ENCODE measurements at regions not wholly inside any gene's neighbourhood (a gene's known extent, or its start where the extent isn't known, plus 50 kb on each side); places are given as distances from the start of the nearest gene placed in this dataset.
A peak's percentile ranks its signal among the peaks of the same experiment; 100 is the strongest.
"Not testable (repeated sequence)": the region's sequence is repeated elsewhere in the genome, so short reads cannot be mapped to it uniquely, and the experiment has no call there.

DNA sequence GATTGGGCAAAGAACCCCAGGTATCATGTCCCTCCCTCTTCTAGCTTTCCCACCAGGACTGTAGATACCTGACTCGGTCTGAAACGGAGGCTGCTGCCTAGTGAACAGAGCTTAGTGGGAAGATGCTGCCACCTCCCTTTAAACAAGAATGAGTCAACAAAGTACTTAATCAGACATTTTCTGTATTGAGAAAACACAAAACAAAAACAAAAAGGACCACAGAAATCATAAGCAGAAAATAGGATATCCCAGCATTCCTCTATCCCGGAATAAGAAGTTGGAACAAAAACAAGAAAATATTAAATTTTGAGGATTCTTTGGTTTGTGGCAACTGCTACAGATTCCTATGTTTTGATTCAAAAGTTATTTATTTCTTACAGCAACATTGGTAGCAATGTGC, 51.7 kb upstream of the COL8A1 start:
- Histone ChIP-seq H3K9me3 (replicated peaks) (no peaks in the 10 kb centered on the region), H3K27me3 (replicated peaks) (no peaks in the 10 kb centered on the region), H3K4me3 (no peak overlapping the region), H3K4me1 (replicated peaks) (no peaks in the 10 kb centered on the region; the same call in 1 of the 2 replicates), H3K36me3 (no peaks in the 10 kb centered on the region), H3K27ac (no peak overlapping the region)
- DNase-seq (ENCODE audit: low read depth in 1 of 2, low spot score in 2 of 2), result no peak

GRCh38 chr3:99579965-99580364, 58.4 kb upstream of the COL8A1 start:
- DNase-seq (ENCODE audit: low read depth in 1 of 2, low spot score in 2 of 2), result no peak
- no peak overlapping the region for H3K27ac ChIP-seq

DNA sequence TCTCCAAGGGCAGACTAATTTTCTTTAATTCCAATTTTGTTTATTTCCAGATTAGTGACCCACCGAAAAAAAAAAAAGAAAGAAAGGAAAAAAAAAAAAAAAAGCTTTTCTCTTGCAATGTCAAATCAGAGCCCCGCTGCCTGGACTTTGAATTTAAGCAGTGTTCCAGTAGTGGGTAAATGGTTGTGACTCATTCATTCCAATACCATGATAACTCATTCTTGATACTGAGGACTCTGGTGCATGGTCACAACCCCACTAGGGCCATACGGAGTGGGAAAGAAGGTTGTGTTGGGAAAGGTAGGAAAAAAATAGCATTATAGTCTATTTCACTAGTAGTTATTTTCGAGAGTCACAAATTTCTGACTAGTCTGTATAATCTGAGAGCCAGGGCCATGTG, 59.1 kb upstream of the COL8A1 start:
- no peaks in the 10 kb centered on the region for H3K9me3 ChIP-seq (replicated peaks)
- peak; percentile 33 to 53 for DNase-seq (ENCODE audit: low read depth in 1 of 2, low spot score in 2 of 2)
- H3K4me3 ChIP-seq, result no peak overlapping the region
- H3K4me1 ChIP-seq (replicated peaks), result peaks cover 11% of the 10 kb centered on the region
- H3K36me3 ChIP-seq, result no peaks in the 10 kb centered on the region
- H3K27ac ChIP-seq, result no peak overlapping the region
- no peaks in the 10 kb centered on the region for H3K27me3 ChIP-seq (replicated peaks)

More at GRCh38 chr3:99579965-99580364, 58.4 kb upstream of the COL8A1 start:
- peaks cover 11% of the 10 kb centered on the region for H3K4me1 ChIP-seq (replicated peaks)
- H3K9me3 ChIP-seq (replicated peaks), result no peaks in the 10 kb centered on the region
- no peaks in the 10 kb centered on the region for H3K27me3 ChIP-seq (replicated peaks)
- H3K36me3 ChIP-seq, result no peaks in the 10 kb centered on the region
- no peak overlapping the region for H3K4me3 ChIP-seq

- Histone ChIP-seq H3K9me3 (replicated peaks) (no peaks in the 10 kb centered on the region), H3K27me3 (replicated peaks) (no peaks in the 10 kb centered on the region), H3K36me3 (no peaks in the 10 kb centered on the region), H3K27ac (0 out of 2 replicates have a peak overlapping the region, but pooled peaks have one; percentile 8), H3K4me1 (replicated peaks) (peaks cover 11% of the 10 kb centered on the region), H3K4me3 (no peak overlapping the region)
- no peak for DNase-seq (ENCODE audit: low read depth in 1 of 2, low spot score in 2 of 2)
Measured at GRCh38 chr3:99578339-99578970, 59.9 kb upstream of the COL8A1 start.

DNA sequence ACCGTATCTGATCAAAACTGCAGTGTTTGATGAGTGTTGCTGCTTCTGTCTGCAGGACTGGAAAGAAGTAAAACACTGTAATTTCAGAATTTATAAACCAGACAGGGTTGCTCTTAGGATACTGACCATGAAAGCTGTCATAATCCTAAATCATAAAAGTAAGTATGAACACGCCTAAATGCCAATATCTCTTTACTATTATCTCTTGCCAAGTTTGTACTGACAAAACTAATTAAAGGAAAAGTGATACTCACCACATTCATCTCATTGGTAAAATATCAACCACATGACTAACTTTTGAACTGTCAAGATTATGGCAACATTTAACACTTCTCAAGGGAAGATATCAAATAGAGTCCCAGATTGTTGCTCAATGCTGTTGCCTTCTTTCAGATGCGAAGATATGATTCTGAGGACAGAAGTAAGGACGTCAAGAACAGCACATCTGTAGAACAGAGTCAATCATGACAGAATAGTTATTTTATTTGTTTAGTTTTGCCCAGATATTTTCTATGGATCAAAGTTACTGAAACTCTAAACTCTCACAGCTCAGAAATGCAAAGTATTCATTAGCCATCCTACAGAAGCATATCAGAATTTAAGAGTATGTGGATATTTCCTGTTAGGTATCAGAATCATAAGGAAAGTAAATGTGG, 61.4 kb upstream of the COL8A1 start:
- Histone ChIP-seq H3K4me3 (no peak overlapping the region), H3K9me3 (replicated peaks) (no peaks in the 10 kb centered on the region), H3K36me3 (no peaks in the 10 kb centered on the region), H3K4me1 (replicated peaks) (peaks cover 11% of the 10 kb centered on the region), H3K27me3 (replicated peaks) (no peaks in the 10 kb centered on the region), H3K27ac (no peak overlapping the region)
- DNase-seq (ENCODE audit: low read depth in 1 of 2, low spot score in 2 of 2), result no peak

DNA sequence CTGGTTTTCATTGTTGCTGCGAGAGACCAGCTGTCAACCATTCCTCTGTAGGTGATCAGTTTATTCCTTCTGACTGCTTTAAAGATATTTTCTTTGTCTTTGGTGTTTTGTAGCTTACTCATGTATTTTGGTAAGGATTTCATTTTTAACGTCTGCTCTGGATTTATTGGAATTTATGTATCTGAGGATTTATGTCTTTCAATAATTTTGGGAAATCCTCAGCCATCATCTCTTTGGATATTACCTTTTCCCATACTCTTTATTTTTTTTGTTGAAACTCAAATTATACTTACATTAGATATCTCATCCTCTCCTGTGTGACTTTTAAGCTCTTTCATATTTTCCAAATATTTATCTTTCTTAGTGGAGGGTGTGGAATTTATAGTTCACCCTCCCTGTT, 62.7 kb upstream of the COL8A1 start:
- DNase-seq (ENCODE audit: low read depth in 1 of 2, low spot score in 2 of 2), result no peak
- Histone ChIP-seq H3K4me1 (replicated peaks) (peaks cover 11% of the 10 kb centered on the region), H3K27ac (no peak overlapping the region), H3K4me3 (no peak overlapping the region), H3K36me3 (no peaks in the 10 kb centered on the region), H3K9me3 (replicated peaks) (no peaks in the 10 kb centered on the region), H3K27me3 (replicated peaks) (no peaks in the 10 kb centered on the region)

- H3K27ac ChIP-seq, result no peak overlapping the region
Measured at GRCh38 chr3:99570061-99570460, 68.3 kb upstream of the COL8A1 start.

DNA sequence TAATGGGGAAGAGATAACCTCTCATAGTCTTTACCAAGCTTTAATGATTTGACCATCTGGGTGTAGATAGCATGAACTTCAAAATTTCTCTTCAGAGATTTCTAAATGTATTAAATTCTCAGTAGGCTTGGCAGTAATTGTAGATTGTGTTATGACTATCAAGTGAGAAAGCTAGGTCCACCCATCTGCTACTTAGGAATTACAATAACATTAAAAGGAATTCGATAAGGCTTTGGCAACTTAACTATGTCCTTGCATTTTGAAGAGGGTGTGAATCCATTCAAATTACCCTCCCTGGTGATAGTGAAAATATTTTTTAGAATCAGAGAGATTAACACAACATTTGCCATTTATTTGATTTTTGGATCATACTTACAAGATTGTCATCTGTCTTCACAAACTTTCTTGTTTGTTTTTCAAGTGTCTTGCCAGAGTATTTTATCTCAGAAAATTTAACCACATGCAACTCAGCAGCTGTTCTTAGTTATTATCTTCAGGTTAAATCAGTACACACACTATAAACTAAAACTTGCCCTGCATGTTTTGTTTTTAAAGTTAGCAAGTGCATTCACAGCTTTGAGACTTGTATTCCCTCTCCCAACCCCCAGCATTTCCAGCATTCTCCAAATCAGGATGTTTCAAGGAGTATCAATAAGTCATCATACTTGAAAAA, 69.6 kb upstream of the COL8A1 start:
- no peak for DNase-seq (ENCODE audit: low read depth in 1 of 2, low spot score in 2 of 2)
- H3K4me1 ChIP-seq (replicated peaks), result peaks cover 2% of the 10 kb centered on the region
- H3K27ac ChIP-seq, result no peak overlapping the region
- H3K36me3 ChIP-seq, result no peaks in the 10 kb centered on the region
- no peak overlapping the region for H3K4me3 ChIP-seq
- no peaks in the 10 kb centered on the region for H3K27me3 ChIP-seq (replicated peaks)
- no peaks in the 10 kb centered on the region for H3K9me3 ChIP-seq (replicated peaks)

More at GRCh38 chr3:99570061-99570460, 68.3 kb upstream of the COL8A1 start:
- Histone ChIP-seq H3K27me3 (replicated peaks) (no peaks in the 10 kb centered on the region), H3K4me3 (no peak overlapping the region), H3K9me3 (replicated peaks) (no peaks in the 10 kb centered on the region), H3K36me3 (no peaks in the 10 kb centered on the region), H3K4me1 (replicated peaks) (no peaks in the 10 kb centered on the region)
- no peak for DNase-seq (ENCODE audit: low read depth in 1 of 2, low spot score in 2 of 2)

DNA sequence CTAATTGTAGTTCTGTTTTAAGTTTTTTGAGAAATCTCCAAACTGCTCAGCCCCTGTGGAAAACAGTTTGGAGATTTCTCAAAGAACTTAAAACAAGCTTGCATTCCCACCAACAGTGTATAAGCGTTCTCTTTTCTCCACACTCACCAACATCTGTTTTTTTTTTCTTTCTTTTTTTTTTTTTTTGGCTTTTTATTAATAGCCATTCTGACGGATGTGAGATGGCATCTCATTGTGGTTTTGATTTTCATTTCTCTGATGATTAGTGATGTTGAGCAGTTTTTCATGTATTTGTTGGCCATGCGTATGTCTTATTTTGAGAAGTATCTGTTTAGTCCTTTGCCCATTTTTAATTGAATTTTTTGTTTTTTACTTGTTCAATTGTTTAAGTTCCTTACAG, 73.1 kb upstream of the COL8A1 start:
- H3K4me1 ChIP-seq (replicated peaks), result peaks cover 12% of the 10 kb centered on the region
- no peak for DNase-seq (ENCODE audit: low read depth in 1 of 2, low spot score in 2 of 2)
- H3K27ac ChIP-seq, result no peak overlapping the region
- H3K4me3 ChIP-seq, result no peak overlapping the region
- no peaks in the 10 kb centered on the region for H3K9me3 ChIP-seq (replicated peaks)
- no peaks in the 10 kb centered on the region for H3K36me3 ChIP-seq
- H3K27me3 ChIP-seq (replicated peaks), result no peaks in the 10 kb centered on the region

- DNase-seq (ENCODE audit: low read depth in 1 of 2, low spot score in 2 of 2), result peak in 1 of 2 experiments; percentile 3
- Histone ChIP-seq H3K27ac (peak overlapping the region; percentile 55), H3K27me3 (replicated peaks) (no peaks in the 10 kb centered on the region), H3K36me3 (no peaks in the 10 kb centered on the region), H3K4me3 (no peak overlapping the region), H3K4me1 (replicated peaks) (peaks cover 12% of the 10 kb centered on the region), H3K9me3 (replicated peaks) (no peaks in the 10 kb centered on the region)
Measured at GRCh38 chr3:99562990-99563607, 75.3 kb upstream of the COL8A1 start.

- no peak overlapping the region for H3K27ac ChIP-seq
- peak in 1 of 2 experiments; percentile 18 for DNase-seq (ENCODE audit: low read depth in 1 of 2, low spot score in 2 of 2)
Measured at GRCh38 chr3:99562138-99562537, 76.3 kb upstream of the COL8A1 start.

DNA sequence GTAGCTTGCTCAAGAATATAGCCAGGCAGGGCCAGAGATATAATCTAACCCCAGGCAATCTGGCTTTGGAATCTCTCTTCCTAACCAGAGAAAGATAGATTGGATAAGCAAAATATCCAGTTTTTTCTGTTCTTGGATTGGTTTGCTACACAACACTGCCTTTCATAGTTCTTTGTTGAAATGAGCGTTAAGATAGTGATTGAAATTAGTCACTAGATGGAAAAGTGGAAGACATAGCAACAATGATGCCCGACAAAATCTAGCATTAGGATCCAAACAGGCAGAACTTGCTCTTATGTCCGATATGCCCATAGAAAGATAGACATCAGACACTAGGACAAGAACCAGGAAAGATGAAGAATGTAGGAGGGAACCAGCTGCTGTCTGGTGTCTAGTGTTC, 77.3 kb upstream of the COL8A1 start:
- DNase-seq (ENCODE audit: low read depth in 1 of 2, low spot score in 2 of 2), result no peak
- Histone ChIP-seq H3K4me3 (no peak overlapping the region), H3K9me3 (replicated peaks) (no peaks in the 10 kb centered on the region)

More at GRCh38 chr3:99562138-99562537, 76.3 kb upstream of the COL8A1 start:
- peaks cover 12% of the 10 kb centered on the region for H3K4me1 ChIP-seq (replicated peaks)
- H3K27me3 ChIP-seq (replicated peaks), result no peaks in the 10 kb centered on the region
- no peaks in the 10 kb centered on the region for H3K36me3 ChIP-seq
- no peaks in the 10 kb centered on the region for H3K9me3 ChIP-seq (replicated peaks)
- no peak overlapping the region for H3K4me3 ChIP-seq

GRCh38 chr3:99559196-99559595, 79.2 kb upstream of the COL8A1 start:
- no peak overlapping the region for H3K27ac ChIP-seq
- H3K4me3 ChIP-seq, result no peak overlapping the region
- H3K9me3 ChIP-seq (replicated peaks), result no peaks in the 10 kb centered on the region
- H3K36me3 ChIP-seq, result no peaks in the 10 kb centered on the region
- DNase-seq (ENCODE audit: low read depth in 1 of 2, low spot score in 2 of 2), result no peak
- no peaks in the 10 kb centered on the region for H3K27me3 ChIP-seq (replicated peaks)
- H3K4me1 ChIP-seq (replicated peaks), result peaks cover 12% of the 10 kb centered on the region

More for the DNA sequence above, 77.3 kb upstream of the COL8A1 start:
- H3K27ac ChIP-seq, result no peak overlapping the region
- H3K4me1 ChIP-seq (replicated peaks), result peaks cover 12% of the 10 kb centered on the region
- H3K36me3 ChIP-seq, result no peaks in the 10 kb centered on the region
- H3K27me3 ChIP-seq (replicated peaks), result no peaks in the 10 kb centered on the region

DNA sequence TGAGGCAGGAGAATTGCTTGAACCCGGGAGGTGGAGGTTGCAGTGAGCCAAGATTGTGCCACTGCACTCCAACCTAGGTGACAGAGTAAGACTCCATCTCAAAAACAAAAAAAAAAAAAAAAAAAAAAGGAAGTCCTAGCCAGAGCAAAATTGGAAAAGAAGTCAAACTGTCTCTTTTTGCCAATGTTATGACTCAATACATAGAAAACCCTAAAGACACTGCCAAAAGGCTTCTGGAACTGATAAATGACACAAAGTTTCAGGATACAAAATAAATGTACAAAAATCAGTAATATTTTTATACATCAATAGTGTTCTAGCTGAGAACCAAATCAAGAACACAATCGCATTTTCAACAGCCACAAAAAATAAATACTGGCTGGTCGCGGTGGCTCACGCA, 82.5 kb upstream of the COL8A1 start:
- DNase-seq (ENCODE audit: low read depth in 1 of 2, low spot score in 2 of 2); H3K27ac ChIP-seq; H3K9me3 ChIP-seq (replicated peaks); H3K4me3 ChIP-seq; H3K4me1 ChIP-seq (replicated peaks); H3K36me3 ChIP-seq; H3K27me3 ChIP-seq (replicated peaks): not testable (repeated sequence)

Data from SJSA1 (cell line).